ENCODE measurements at regions not wholly inside any gene's neighbourhood (a gene's known extent, or its start where the extent isn't known, plus 50 kb on each side); places are given as distances from the start of the nearest gene placed in this dataset.

GRCh38 chr17:77473615-77474226, 333.0 kb downstream of the SEC14L1 start:
- no peak overlapping the region for H3K4me3 ChIP-seq (ENCODE audit: low read length)
- H3K9me3 Mint-ChIP-seq, result no peaks in the 10 kb centered on the region
- H3K9me3 ChIP-seq (ENCODE audit: control insufficient read depth in 1 of 2, insufficient read depth in 1 of 2, low read length in 2 of 2), result no peaks in the 10 kb centered on the region
- H3K4me3 Mint-ChIP-seq, result peak overlapping the region; percentile 82
- DNase-seq (peak in 1 of 14 experiments; percentile 43), ATAC-seq (ENCODE audit: poor library complexity) (no peak)
- H3K27ac Mint-ChIP-seq, result peak overlapping the region; percentile 97
- peaks cover 99% of the 10 kb centered on the region for H3K4me1 Mint-ChIP-seq (ENCODE audit: low read depth)
- H3K36me3 ChIP-seq (ENCODE audit: insufficient read depth, low read length), result peaks cover 84% of the 10 kb centered on the region
- intact Hi-C loops (cut with DNase I, micrococcal nuclease), result loop anchor here (2.0 kb wide), 2 partner anchors 39 to 43 kb away; no protein-coding TSS in a partner anchor
- H3K27me3 Mint-ChIP-seq, result no peaks in the 10 kb centered on the region
- CTCF ChIA-PET, result interaction anchor here (1.4 to 3.2 kb wide), 5 partner anchors 14 to 142 kb away, joined by 4 to 15 read pairs (median 9); no protein-coding TSS in a partner anchor
- H3K36me3 Mint-ChIP-seq (ENCODE audit: low read depth), result peaks cover 88% of the 10 kb centered on the region
- H3K27me3 ChIP-seq (ENCODE audit: control insufficient read depth in 1 of 2, insufficient read depth in 2 of 2, low read length in 2 of 2), result no peaks in the 10 kb centered on the region
- H3K4me1 ChIP-seq (ENCODE audit: insufficient read depth, low read length), result peaks cover 99% of the 10 kb centered on the region
- POLR2A ChIA-PET, result interaction anchor here (0.9 to 9.9 kb wide), 13 partner anchors 8 to 143 kb away, joined by 4 to 90 read pairs (median 21); no protein-coding TSS in a partner anchor
- no peak for TF ChIP-seq CTCF (IDR thresholded peaks at IDR 0.05)
- peak overlapping the region; percentile 74 to 75 for H3K27ac ChIP-seq (ENCODE audit: low read depth in 1 of 2, low read length in 2 of 2)

DNA sequence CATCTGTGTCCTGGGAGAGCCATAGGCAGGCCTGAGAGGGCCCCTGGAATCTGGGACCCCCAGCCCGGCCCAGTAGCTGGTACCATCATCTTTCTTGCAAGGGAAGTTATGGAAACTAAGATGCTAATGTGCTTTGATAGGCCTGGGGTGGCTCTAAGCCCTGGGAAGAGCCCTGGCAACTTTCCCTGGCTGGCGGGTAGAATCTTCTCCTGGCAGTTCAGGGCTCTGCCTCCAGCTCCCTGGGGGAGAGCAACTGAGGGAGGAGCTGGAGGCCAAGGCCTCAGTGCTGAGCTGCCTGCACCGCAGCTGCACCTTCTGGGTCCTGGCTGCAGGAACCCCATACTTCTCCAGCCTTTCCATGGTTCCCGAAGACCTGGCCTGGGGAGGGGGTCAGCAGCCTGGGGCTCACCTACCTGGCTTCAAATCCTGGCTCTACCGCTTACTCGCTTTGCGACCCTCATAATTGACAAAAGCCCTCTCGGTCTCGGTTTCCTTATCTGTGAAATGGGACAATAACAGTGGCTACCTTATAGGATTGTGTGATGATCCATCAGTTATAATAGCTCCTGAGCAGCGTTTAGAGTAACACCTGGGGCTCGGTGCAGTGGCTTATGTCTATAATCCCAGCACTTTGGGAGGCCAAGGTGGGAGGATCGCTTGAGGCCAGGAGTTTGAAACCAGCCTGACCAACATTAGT, 333.7 kb downstream of the SEC14L1 start:
- Mint-ChIP-seq H3K27me3 (no peaks in the 10 kb centered on the region), H3K9me3 (no peaks in the 10 kb centered on the region), H3K4me1 (ENCODE audit: low read depth) (peaks cover 99% of the 10 kb centered on the region), H3K4me3 (peak overlapping the region; percentile 82), H3K36me3 (ENCODE audit: low read depth) (peaks cover 88% of the 10 kb centered on the region), H3K27ac (peak overlapping the region; percentile 97)
- DNase-seq (no peak), ATAC-seq (ENCODE audit: poor library complexity) (no peak)
- Histone ChIP-seq H3K27ac (ENCODE audit: low read depth in 1 of 2, low read length in 2 of 2) (peak overlapping the region; percentile 74 to 75), H3K4me1 (ENCODE audit: insufficient read depth, low read length) (peaks cover 99% of the 10 kb centered on the region), H3K36me3 (ENCODE audit: insufficient read depth, low read length) (peaks cover 82% of the 10 kb centered on the region), H3K4me3 (ENCODE audit: low read length) (peak overlapping the region; percentile 14), H3K9me3 (ENCODE audit: control insufficient read depth in 1 of 2, insufficient read depth in 1 of 2, low read length in 2 of 2) (no peaks in the 10 kb centered on the region), H3K27me3 (ENCODE audit: control insufficient read depth in 1 of 2, insufficient read depth in 2 of 2, low read length in 2 of 2) (no peaks in the 10 kb centered on the region)
- POLR2A ChIA-PET, result interaction anchor here (0.6 to 9.9 kb wide), 17 partner anchors 8 to 143 kb away, joined by 3 to 90 read pairs (median 6); no protein-coding TSS in a partner anchor
- CTCF ChIA-PET, result interaction anchor here (1.2 to 2.9 kb wide), 8 partner anchors 21 to 143 kb away, joined by 3 to 12 read pairs (median 7); no protein-coding TSS in a partner anchor
- intact Hi-C loops (cut with DNase I, micrococcal nuclease), result loop anchor here in 1 of 2 experiments (2.0 kb wide), 1 partner anchor 40 kb away; no protein-coding TSS in a partner anchor
- no peak for TF ChIP-seq CTCF (IDR thresholded peaks at IDR 0.05)
